Osteocyte (in vitro differentiated cells): ENCODE measurements at regions not wholly inside any gene's neighbourhood (a gene's known extent, or its start where the extent isn't known, plus 50 kb on each side); places are given as distances from the start of the nearest gene placed in this dataset.

Experiments used
- DNase-seq: peaks from one replicate; pipeline ENCODE4 v3.0.0; 2021; ENCODE audit warnings: mixed read lengths; ENCODE audit not compliant: unreplicated experiment; ENCODE audit errors: extremely low spot score
- H3K27ac Mint-ChIP-seq: one replicate; pipeline ENCODE4 v1.8.0; 2021; ENCODE audit warnings: mild to moderate bottlenecking, mixed read lengths; ENCODE audit not compliant: unreplicated experiment
- H3K27me3 Mint-ChIP-seq: one replicate; pipeline ENCODE4 v1.8.0; 2021; ENCODE audit warnings: mixed read lengths; ENCODE audit not compliant: unreplicated experiment
- H3K36me3 Mint-ChIP-seq: one replicate; pipeline ENCODE4 v1.8.0; 2021; ENCODE audit warnings: mixed read lengths; ENCODE audit not compliant: unreplicated experiment
- H3K4me1 Mint-ChIP-seq: one replicate; pipeline ENCODE4 v1.8.0; 2021; ENCODE audit warnings: mixed read lengths; ENCODE audit not compliant: unreplicated experiment
- H3K4me3 Mint-ChIP-seq: one replicate; pipeline ENCODE4 v1.8.0; 2021; ENCODE audit warnings: mild to moderate bottlenecking, moderate library complexity, mixed read lengths; ENCODE audit not compliant: unreplicated experiment
- H3K9me3 Mint-ChIP-seq: one replicate; pipeline ENCODE4 v1.8.0; 2021; ENCODE audit warnings: mixed read lengths; ENCODE audit not compliant: unreplicated experiment
- CTCF ChIP-seq: fragments of 200-600 bp; sonication (generic); IDR thresholded peaks from 2 replicates; pipeline ENCODE4 v1.5.0; 2021; ENCODE audit warnings: antibody characterized with exemption, mild to moderate bottlenecking, moderate library complexity

GRCh38 chr4:164177753-164178152, 576.2 kb upstream of the SMIM31 start:
- Mint-ChIP-seq H3K4me3 (no peak overlapping the region), H3K27me3 (no peaks in the 10 kb centered on the region), H3K4me1 (no peaks in the 10 kb centered on the region), H3K36me3 (no peaks in the 10 kb centered on the region), H3K9me3 (no peaks in the 10 kb centered on the region), H3K27ac (no peak overlapping the region)
- no peak for DNase-seq
- TF ChIP-seq CTCF: no peak

- H3K4me3 Mint-ChIP-seq: no peak overlapping the region
- no peaks in the 10 kb centered on the region for H3K4me1 Mint-ChIP-seq
- H3K27ac Mint-ChIP-seq: no peak overlapping the region
- H3K36me3 Mint-ChIP-seq: no peaks in the 10 kb centered on the region
- no peak for DNase-seq
- H3K27me3 Mint-ChIP-seq: no peaks in the 10 kb centered on the region
- H3K9me3 Mint-ChIP-seq: no peaks in the 10 kb centered on the region
- no peak for TF ChIP-seq CTCF
These were observed 565.7 kb upstream of the SMIM31 start for GRCh38 chr4:164188236-164188635.

- Mint-ChIP-seq H3K4me1 (no peaks in the 10 kb centered on the region), H3K27me3 (no peaks in the 10 kb centered on the region), H3K36me3 (peaks cover 2% of the 10 kb centered on the region), H3K4me3 (no peak overlapping the region), H3K9me3 (no peaks in the 10 kb centered on the region), H3K27ac (no peak overlapping the region)
- no peak for DNase-seq
- TF ChIP-seq CTCF: no peak
These were observed 561.1 kb upstream of the SMIM31 start for GRCh38 chr4:164192844-164193243.

GRCh38 chr4:164193676-164194075, 560.3 kb upstream of the SMIM31 start:
- no peak for DNase-seq
- Mint-ChIP-seq H3K36me3 (peaks cover 2% of the 10 kb centered on the region), H3K4me3 (no peak overlapping the region), H3K27me3 (no peaks in the 10 kb centered on the region), H3K4me1 (no peaks in the 10 kb centered on the region), H3K27ac (no peak overlapping the region), H3K9me3 (no peaks in the 10 kb centered on the region)
- no peak for TF ChIP-seq CTCF

- Mint-ChIP-seq H3K4me3 (no peak overlapping the region), H3K27ac (no peak overlapping the region), H3K4me1 (peaks cover 16% of the 10 kb centered on the region), H3K9me3 (no peaks in the 10 kb centered on the region), H3K36me3 (peaks cover 2% of the 10 kb centered on the region), H3K27me3 (no peaks in the 10 kb centered on the region)
- TF ChIP-seq CTCF: no peak
- no peak for DNase-seq
These were observed 556.4 kb upstream of the SMIM31 start for GRCh38 chr4:164197556-164197955.
